GM18505 (cell line): ENCODE measurements at regions not wholly inside any gene's neighbourhood (a gene's known extent, or its start where the extent isn't known, plus 50 kb on each side); places are given as distances from the start of the nearest gene placed in this dataset.
"Not testable (repeated sequence)": the region's sequence is repeated elsewhere in the genome, so short reads cannot be mapped to it uniquely, and the experiment has no call there.

Experiments
- ATAC-seq: cut with Tn5 transposase; IDR thresholded peaks from one replicate; pipeline ENCODE4 v1.9.1; 2021; ENCODE audit not compliant: unreplicated experiment
- POLR2A ChIP-seq: IDR thresholded peaks from 4 replicates; pipeline ENCODE4 v1.6.1; 2011; ENCODE audit warnings: borderline replicate concordance; ENCODE audit not compliant: insufficient read depth, insufficient read length; ENCODE audit errors: extremely low read depth

GRCh38 chrX:113512700-113513395 lies 672.2 kb upstream of the AMOT start:
- ATAC-seq = no peak
- TF ChIP-seq POLR2A = no peak

GRCh38 chrX:113510586-113510985 lies 670.0 kb upstream of the AMOT start:
- ATAC-seq = no peak
- TF ChIP-seq POLR2A = no peak

GRCh38 chrX:113492895-113493294 lies 652.3 kb upstream of the AMOT start:
- no peak for ATAC-seq
- TF ChIP-seq POLR2A = no peak

GRCh38 chrX:113473418-113473817 lies 632.8 kb upstream of the AMOT start:
- TF ChIP-seq POLR2A = no peak
- no peak for ATAC-seq

- not testable (repeated sequence) for ATAC-seq
Observed at GRCh38 chrX:113473015-113473414, 632.4 kb upstream of the AMOT start.

- no peak for TF ChIP-seq POLR2A
- ATAC-seq = no peak
Observed at GRCh38 chrX:113470166-113470565, 629.5 kb upstream of the AMOT start.

GRCh38 chrX:113457719-113458118 lies 617.1 kb upstream of the AMOT start:
- TF ChIP-seq POLR2A = no peak
- no peak for ATAC-seq

GRCh38 chrX:113455582-113455981 lies 615.0 kb upstream of the AMOT start:
- ATAC-seq = no peak
- TF ChIP-seq POLR2A = no peak

GRCh38 chrX:113429011-113429410 lies 588.4 kb upstream of the AMOT start:
- TF ChIP-seq POLR2A = no peak
- no peak for ATAC-seq

GRCh38 chrX:113422323-113422722 lies 581.7 kb upstream of the AMOT start:
- no peak for TF ChIP-seq POLR2A
- no peak for ATAC-seq

GRCh38 chrX:113421432-113421831 lies 580.8 kb upstream of the AMOT start:
- no peak for TF ChIP-seq POLR2A
- no peak for ATAC-seq

GRCh38 chrX:113412106-113412505 lies 571.5 kb upstream of the AMOT start:
- no peak for TF ChIP-seq POLR2A
- ATAC-seq = no peak

- no peak for TF ChIP-seq POLR2A
- ATAC-seq = no peak
Observed at GRCh38 chrX:113408843-113409242, 568.2 kb upstream of the AMOT start.

GRCh38 chrX:113400193-113400704 lies 559.6 kb upstream of the AMOT start:
- TF ChIP-seq POLR2A = no peak

More at GRCh38 chrX:113400193-113400704, 559.6 kb upstream of the AMOT start:
- ATAC-seq = no peak
